HFF-Myc (cell line): ENCODE measurements at regions not wholly inside any gene's neighbourhood (a gene's known extent, or its start where the extent isn't known, plus 50 kb on each side); places are given as distances from the start of the nearest gene placed in this dataset.
"Not testable (repeated sequence)": the region's sequence is repeated elsewhere in the genome, so short reads cannot be mapped to it uniquely, and the experiment has no call there.

Experiments
- DNase-seq: peaks from one replicate; pipeline ENCODE4 v3.0.0-alpha.2; 2011; ENCODE audit warnings: low read depth; ENCODE audit errors: extremely low read depth
- H3K4me3 ChIP-seq: replicated peaks from 2 replicates; pipeline ENCODE4 v1.5.1; 2011; ENCODE audit warnings: low read depth, mild to moderate bottlenecking, control low read depth, low read length
- TF ChIP-seq, protein P1 (sequence below): IDR thresholded peaks from 2 replicates; pipeline ENCODE4 v1.5.1; 2012; ENCODE audit warnings: mild to moderate bottlenecking, low read depth, low read length, control low read depth; ENCODE audit errors: missing control alignments

DNA sequence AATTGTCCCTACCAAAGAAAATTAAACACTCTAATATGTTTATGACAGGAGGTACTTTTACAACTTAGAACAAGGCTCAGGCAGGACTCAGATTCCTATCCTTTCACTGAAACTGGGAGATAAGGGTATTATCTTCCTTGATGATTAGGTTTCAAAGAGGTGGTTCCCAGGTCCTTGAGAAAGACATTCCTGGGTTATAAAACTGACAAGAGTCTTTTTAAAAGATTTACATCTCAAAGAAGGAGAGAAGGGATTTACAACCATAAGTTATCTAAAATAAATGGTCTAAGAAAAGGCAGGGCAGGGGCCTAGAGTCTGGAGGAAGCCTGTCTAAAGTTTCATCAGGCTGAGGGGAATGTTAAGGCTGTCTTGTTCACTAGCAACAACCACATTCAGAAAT, 1492.5 kb downstream of the HACE1 start:
- TF ChIP-seq, protein P1, sequence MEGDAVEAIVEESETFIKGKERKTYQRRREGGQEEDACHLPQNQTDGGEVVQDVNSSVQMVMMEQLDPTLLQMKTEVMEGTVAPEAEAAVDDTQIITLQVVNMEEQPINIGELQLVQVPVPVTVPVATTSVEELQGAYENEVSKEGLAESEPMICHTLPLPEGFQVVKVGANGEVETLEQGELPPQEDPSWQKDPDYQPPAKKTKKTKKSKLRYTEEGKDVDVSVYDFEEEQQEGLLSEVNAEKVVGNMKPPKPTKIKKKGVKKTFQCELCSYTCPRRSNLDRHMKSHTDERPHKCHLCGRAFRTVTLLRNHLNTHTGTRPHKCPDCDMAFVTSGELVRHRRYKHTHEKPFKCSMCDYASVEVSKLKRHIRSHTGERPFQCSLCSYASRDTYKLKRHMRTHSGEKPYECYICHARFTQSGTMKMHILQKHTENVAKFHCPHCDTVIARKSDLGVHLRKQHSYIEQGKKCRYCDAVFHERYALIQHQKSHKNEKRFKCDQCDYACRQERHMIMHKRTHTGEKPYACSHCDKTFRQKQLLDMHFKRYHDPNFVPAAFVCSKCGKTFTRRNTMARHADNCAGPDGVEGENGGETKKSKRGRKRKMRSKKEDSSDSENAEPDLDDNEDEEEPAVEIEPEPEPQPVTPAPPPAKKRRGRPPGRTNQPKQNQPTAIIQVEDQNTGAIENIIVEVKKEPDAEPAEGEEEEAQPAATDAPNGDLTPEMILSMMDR = no peak
- no peak for DNase-seq
- no peak overlapping the region for H3K4me3 ChIP-seq

DNA sequence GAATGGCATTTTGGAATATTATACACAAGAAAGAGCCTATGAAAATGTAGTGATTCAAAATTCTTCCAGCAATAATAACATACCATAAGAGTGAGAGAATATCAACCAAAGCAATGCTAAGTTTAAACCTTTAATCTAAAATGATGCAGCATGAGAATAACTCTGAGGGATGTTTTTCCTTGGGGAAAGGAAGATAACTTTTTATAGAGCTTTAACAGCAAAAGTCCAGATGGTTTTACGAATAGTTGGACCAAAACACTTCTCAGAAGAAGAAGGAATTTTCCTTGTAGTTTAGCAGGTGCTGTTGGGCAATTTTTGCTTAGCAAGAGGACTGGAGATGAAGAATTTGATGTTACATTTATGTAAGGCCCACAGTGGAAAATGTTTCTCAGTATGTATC, 1503.2 kb downstream of the HACE1 start:
- TF ChIP-seq, protein P1 = no peak
- H3K4me3 ChIP-seq = no peak overlapping the region
- DNase-seq = no peak

DNA sequence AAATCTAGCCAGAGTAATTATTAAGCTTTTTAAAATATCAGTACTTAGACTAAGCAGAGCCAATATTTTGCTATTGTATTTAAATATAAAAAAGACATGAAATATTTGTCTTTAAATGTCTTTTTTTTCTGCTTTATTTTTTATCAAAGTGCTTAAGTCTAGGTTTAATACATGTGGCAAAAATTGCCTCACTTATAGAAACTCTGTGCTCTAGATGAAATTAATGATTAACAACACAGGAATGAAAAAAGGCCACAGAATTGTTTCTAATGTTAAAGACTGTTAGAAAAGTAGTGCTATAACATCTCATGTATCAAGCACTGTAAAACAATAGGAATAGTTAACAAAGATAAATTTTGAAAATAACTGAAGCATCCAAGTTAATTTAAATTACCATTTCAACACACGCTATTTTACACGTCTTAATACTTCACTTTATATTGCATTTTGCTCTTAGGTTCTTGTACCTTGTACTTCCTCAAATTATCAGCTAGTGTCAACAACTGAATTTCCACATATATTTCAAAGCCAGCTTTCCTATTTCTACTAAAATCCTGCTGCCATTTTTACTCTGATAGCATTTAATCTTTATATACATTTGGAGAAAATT, 1515.1 kb downstream of the HACE1 start:
- TF ChIP-seq, protein P1 = no peak
- no peak overlapping the region for H3K4me3 ChIP-seq
- DNase-seq = no peak

DNA sequence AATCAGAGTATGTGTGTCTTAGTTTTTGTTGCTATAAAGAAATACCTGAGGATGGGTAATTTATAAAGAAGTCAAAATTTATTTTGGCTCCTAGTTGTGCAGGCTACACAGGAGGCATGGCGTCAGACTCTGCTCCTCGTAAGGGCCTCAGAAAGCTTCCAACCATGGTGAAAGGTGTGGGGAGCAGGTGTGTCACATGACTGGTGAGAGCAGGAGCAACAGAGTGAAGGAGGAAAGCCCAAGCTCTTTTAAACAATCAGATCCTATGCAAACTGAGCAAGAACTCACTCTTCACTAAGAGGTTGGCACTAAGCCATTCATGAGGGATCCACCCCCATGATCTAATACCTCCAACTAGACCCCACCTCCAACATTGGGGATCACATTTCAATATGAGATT, 1524.3 kb downstream of the HACE1 start:
- H3K4me3 ChIP-seq = no peak overlapping the region
- DNase-seq = no peak
- TF ChIP-seq, protein P1 = no peak

DNA sequence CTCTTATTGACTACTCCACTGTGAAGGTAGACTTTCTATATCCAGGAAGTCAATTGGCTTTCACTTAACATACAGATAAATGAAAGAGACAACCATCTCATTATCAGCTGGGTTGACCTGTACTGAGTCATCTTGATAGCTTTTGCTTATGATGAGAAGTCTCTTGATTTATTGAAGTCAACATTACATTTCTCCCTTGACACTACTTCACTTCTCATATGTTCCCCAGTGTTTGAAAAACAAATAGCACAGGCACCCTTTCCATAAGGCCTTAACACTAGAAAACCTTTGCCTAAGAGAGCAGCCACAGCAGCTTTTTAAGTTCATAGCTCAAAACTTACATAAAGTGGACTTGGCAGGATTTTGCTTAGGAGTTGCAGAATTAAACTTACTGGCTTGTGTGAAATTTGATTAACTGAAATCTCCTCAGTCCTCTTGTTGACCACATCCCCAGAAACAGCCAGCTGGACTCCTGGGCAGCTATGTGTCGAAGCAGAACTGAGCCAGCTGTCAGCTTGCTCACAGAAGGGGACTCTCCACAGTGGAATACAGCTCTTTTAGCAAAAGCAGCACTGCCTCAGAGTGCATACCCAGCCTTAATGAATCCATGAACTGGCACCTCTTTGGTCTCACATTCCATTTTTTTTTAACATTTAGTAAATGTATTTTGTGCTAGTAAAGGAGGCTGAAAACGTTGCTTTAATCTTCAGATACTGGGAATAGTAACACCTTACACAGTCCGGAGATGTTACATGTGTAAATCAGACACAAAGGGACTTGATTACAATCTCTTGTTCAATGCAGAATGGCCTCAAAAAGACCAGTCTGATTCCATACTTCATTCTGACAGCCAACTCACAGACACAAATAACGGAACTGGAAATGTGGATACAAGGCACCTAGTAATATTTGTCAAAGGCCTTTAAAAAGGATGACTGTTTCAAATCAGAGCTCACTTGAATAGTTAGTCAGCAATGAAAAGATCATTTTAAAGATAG, 1532.7 kb downstream of the HACE1 start:
- DNase-seq = no peak
- TF ChIP-seq, protein P1 = no peak
- no peak overlapping the region for H3K4me3 ChIP-seq

DNA sequence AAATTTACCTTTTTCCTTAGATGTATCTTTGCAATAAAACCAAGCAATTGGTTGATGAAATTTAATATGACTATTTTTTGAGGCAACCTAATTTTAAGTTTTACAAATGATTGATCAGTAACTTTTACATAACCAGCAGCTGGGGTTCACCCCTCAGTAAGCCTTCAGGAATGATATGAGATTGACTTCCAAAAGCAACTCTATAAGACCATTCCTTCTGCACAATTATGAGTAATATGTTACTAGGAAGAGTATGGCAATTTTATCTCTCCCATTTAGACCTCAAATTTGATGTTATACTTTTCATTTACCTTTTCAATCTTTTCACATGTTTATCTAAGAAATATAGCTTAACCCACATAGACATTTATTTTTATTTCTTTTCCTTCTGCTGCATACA, 1546.3 kb downstream of the HACE1 start:
- TF ChIP-seq, protein P1 = no peak
- H3K4me3 ChIP-seq = no peak overlapping the region
- DNase-seq = no peak

DNA sequence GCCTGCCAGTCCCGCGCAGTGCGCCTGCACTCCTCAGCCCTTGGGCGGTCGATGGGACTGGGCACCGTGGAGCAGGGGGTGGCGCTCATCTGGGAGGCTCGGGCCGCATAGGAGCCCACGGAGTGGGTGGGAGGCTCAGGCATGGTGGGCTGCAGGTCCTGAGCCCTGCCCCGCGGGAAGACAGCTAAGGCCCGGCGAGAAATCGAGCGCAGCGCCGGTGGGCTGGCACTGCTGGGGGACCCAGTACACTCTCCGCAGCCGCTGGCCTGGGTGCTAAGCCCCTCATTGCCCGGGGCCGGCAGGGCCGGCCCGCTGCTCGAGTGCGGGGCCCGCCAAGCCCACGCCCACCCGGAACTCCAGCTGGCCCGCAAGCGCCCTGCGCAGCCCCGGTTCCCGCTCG, 1565.3 kb downstream of the HACE1 start:
- DNase-seq, H3K4me3 ChIP-seq: not testable (repeated sequence)
